OCI-LY3 (cell line): ENCODE measurements at regions not wholly inside any gene's neighbourhood (a gene's known extent, or its start where the extent isn't known, plus 50 kb on each side); places are given as distances from the start of the nearest gene placed in this dataset.

Experiments
- H2AFZ ChIP-seq: fragments of 200-600, 300-600 bp; shearing (Covaris generic); 2 replicates; pipeline ENCODE4 v1.6.0; 2014; ENCODE audit warnings: antibody characterized with exemption, low read depth, low read length
- H3K27ac ChIP-seq: fragments of 200-600, 300-600 bp; sonication (generic); 2 replicates; pipeline ENCODE4 v1.5.1; 2014; ENCODE audit warnings: mild to moderate bottlenecking, low read length, moderate library complexity, mixed read lengths
- H3K27me3 ChIP-seq: fragments of 200-600, 300-600 bp; sonication (generic); 2 replicates; pipeline ENCODE4 v1.6.1; 2014; ENCODE audit warnings: low read depth, low read length, mixed read lengths
- H3K36me3 ChIP-seq: fragments of 200-600, 300-600 bp; sonication (generic); replicated peaks from 2 replicates; pipeline ENCODE3; 2014; ENCODE audit warnings: low read depth, low read length, mixed read lengths
- H3K4me1 ChIP-seq: fragments of 300-600, 200-600 bp; sonication (generic); 2 replicates; pipeline ENCODE4 v1.6.1; 2014; ENCODE audit warnings: low read length, mixed read lengths
- H3K4me2 ChIP-seq: fragments of 200-600, 300-600 bp; sonication (generic); 2 replicates; pipeline ENCODE4 v1.6.1; 2014; ENCODE audit warnings: low read length, mixed read lengths
- H3K4me3 ChIP-seq: fragments of 300-600, 200-600 bp; sonication (generic); 2 replicates; pipeline ENCODE4 v1.5.1; 2014; ENCODE audit warnings: antibody characterized with exemption, mild to moderate bottlenecking, low read length, moderate library complexity
- H3K79me2 ChIP-seq: fragments of 300-600, 200-600 bp; shearing (Covaris generic); 2 replicates; pipeline ENCODE4 v1.6.1; 2014; ENCODE audit warnings: mild to moderate bottlenecking, low read length, mixed read lengths
- H3K9ac ChIP-seq: fragments of 300-600, 200-600 bp; shearing (Covaris generic); 2 replicates; pipeline ENCODE4 v1.6.0; 2014; ENCODE audit warnings: mild to moderate bottlenecking, low read length, moderate library complexity
- H3K9me3 ChIP-seq: fragments of 200-600, 300-600 bp; shearing (Covaris generic); 2 replicates; pipeline ENCODE4 v1.6.1; 2014; ENCODE audit warnings: low read length, mixed read lengths; ENCODE audit not compliant: insufficient read depth
- H4K20me1 ChIP-seq: fragments of 200-600, 300-600 bp; sonication (generic); 2 replicates; pipeline ENCODE4 v1.6.1; 2016; ENCODE audit warnings: low read length, mixed read lengths; ENCODE audit not compliant: insufficient read depth
- CTCF ChIP-seq: fragments of 200-600, 300-600 bp; sonication (generic); IDR thresholded peaks from 2 replicates; pipeline ENCODE4 v1.5.1; 2014; ENCODE audit warnings: antibody characterized with exemption, low read length, low read depth
- EZH2phosphoT487 ChIP-seq: fragments of 200-600 bp; shearing (Covaris generic); IDR thresholded peaks from 2 replicates; pipeline ENCODE4 v1.6.1; 2018; ENCODE audit warnings: antibody characterized with exemption, mixed run types, low read depth

- TF ChIP-seq EZH2phosphoT487 (no peak), CTCF (no peak)
- Histone ChIP-seq H3K79me2 (no peaks in the 10 kb centered on the region), H3K4me2 (no peak overlapping the region), H3K4me1 (peaks cover 10% of the 10 kb centered on the region; the same call in 1 of the 2 replicates), H3K9ac (no peak overlapping the region), H2AFZ (no peak overlapping the region), H3K27ac (no peak overlapping the region), H4K20me1 (no peaks in the 10 kb centered on the region), H3K36me3 (no peaks in the 10 kb centered on the region), H3K4me3 (no peak overlapping the region), H3K27me3 (peaks cover 13% of the 10 kb centered on the region), H3K9me3 (no peaks in the 10 kb centered on the region)
These were observed 50.3 kb downstream of the PTGR3 start for GRCh38 chr18:75158465-75159237.

- Histone ChIP-seq H3K4me3 (no peak overlapping the region), H3K4me2 (no peak overlapping the region), H3K9ac (no peak overlapping the region), H3K79me2 (no peaks in the 10 kb centered on the region), H3K27ac (no peak overlapping the region), H3K4me1 (peaks cover 10% of the 10 kb centered on the region; the same call in 1 of the 2 replicates), H3K9me3 (no peaks in the 10 kb centered on the region), H3K27me3 (peaks cover 13% of the 10 kb centered on the region), H4K20me1 (no peaks in the 10 kb centered on the region), H3K36me3 (no peaks in the 10 kb centered on the region), H2AFZ (no peak overlapping the region)
- no peak for TF ChIP-seq CTCF
These were observed 51.1 kb downstream of the PTGR3 start for GRCh38 chr18:75157851-75158250.

GRCh38 chr18:75157381-75157780 is 51.6 kb downstream of the PTGR3 start:
- Histone ChIP-seq H3K4me2 (no peak overlapping the region), H3K4me1 (peaks cover 10% of the 10 kb centered on the region; the same call in 1 of the 2 replicates), H3K36me3 (no peaks in the 10 kb centered on the region), H3K9ac (no peak overlapping the region), H3K79me2 (no peaks in the 10 kb centered on the region), H4K20me1 (no peaks in the 10 kb centered on the region), H3K9me3 (no peaks in the 10 kb centered on the region), H2AFZ (no peak overlapping the region), H3K27ac (no peak overlapping the region), H3K27me3 (peaks cover 13% of the 10 kb centered on the region), H3K4me3 (no peak overlapping the region)
- no peak for TF ChIP-seq CTCF

GRCh38 chr18:75156831-75157230 is 52.1 kb downstream of the PTGR3 start:
- TF ChIP-seq EZH2phosphoT487 (no peak), CTCF (no peak)
- Histone ChIP-seq H2AFZ (no peak overlapping the region), H3K4me2 (no peak overlapping the region), H3K4me3 (no peak overlapping the region), H4K20me1 (no peaks in the 10 kb centered on the region), H3K4me1 (peaks cover 8% of the 10 kb centered on the region; the same call in 1 of the 2 replicates), H3K79me2 (no peaks in the 10 kb centered on the region), H3K27me3 (peaks cover 16% of the 10 kb centered on the region), H3K9ac (no peak overlapping the region), H3K36me3 (no peaks in the 10 kb centered on the region), H3K9me3 (peaks cover 3% of the 10 kb centered on the region; the same call in 1 of the 2 replicates), H3K27ac (no peak overlapping the region)
